ENCODE measurements at regions not wholly inside any gene's neighbourhood (a gene's known extent, or its start where the extent isn't known, plus 50 kb on each side); places are given as distances from the start of the nearest gene placed in this dataset.

DNA sequence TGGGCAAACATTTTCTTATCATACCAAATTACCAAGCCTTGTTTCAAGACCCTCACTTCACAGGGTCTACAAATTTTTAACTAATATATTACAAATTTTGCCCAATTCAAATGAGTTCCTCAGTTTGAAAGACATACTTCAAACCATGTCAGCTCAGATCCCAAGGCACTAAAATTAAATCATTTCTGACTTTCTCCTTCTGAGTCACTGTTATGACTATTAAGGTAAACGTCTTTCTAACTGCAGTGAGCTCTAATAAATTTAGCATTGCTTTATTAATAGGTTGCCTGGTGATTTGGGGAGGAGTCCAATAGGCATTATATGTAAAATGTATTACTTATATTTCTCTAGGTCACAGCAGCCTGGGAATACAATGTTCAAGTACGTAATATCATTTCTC, 158.2 kb upstream of the ARHGEF26 start:
- no peak for TF ChIP-seq CTCF (IDR thresholded peaks at IDR 0.05; ENCODE audit: borderline replicate concordance, insufficient read depth, low read depth, low read length)
- H3K4me3 ChIP-seq (ENCODE audit: low read depth, low read length) = no peak overlapping the region

GRCh38 chr3:153967260-153967659, 153.9 kb upstream of the ARHGEF26 start:
- no peak overlapping the region for H3K4me3 ChIP-seq (ENCODE audit: low read depth, low read length)
- no peak for TF ChIP-seq CTCF (IDR thresholded peaks at IDR 0.05; ENCODE audit: borderline replicate concordance, insufficient read depth, low read depth, low read length)

DNA sequence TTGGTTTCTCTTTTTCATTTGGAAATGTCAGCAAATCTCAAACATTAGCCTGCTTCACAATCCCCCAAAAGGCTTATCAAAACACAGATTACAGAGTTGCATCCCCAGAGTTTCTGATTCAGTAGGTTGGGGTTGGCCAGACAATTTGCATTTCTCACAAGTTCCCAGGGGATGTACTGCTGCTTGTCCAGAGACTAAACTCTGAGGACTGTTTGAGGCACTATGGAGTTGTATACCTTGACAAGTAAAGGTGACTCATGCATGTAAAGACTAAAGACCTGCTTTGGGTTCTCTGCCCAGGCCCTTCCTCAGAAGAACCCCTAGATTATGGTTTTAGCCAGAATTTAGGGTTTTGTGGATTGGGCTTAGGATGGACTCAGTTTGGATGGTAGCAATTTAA, 151.1 kb upstream of the ARHGEF26 start:
- no peak overlapping the region for H3K4me3 ChIP-seq (ENCODE audit: low read depth, low read length)
- no peak for TF ChIP-seq CTCF (IDR thresholded peaks at IDR 0.05; ENCODE audit: borderline replicate concordance, insufficient read depth, low read depth, low read length)

DNA sequence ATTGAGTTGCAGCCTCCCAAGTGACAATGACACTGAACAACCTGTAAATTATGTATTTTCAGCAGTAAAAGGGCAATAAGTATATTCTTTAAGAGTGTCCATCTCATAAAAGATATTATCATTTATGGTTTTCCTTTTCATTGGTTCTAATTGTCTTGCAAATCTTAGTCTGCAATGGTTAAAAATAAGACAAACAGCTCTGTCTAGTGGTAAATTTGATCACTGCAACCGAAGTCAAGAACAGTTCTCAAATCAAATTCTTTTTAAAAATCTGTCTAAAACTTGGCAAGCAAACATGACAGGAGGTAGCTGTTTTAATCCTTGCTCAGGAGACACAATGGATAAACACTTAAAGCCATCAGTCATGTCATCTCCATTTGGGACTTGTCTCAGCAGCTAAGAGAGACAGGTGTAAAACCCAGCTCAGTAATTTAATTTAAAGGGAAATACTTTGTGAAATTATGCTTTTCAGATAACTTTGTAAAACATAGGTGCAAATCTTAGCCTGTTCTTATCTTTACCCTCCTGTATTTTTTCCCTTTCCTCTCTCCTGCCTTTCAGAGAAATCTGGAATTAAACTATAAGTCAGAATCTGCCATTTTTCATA, 150.3 kb upstream of the ARHGEF26 start:
- H3K4me3 ChIP-seq (ENCODE audit: low read depth, low read length) = no peak overlapping the region
- TF ChIP-seq CTCF (IDR thresholded peaks at IDR 0.05; ENCODE audit: borderline replicate concordance, insufficient read depth, low read depth, low read length) = peak; percentile 40; the same call in 1 of the 2 replicates

DNA sequence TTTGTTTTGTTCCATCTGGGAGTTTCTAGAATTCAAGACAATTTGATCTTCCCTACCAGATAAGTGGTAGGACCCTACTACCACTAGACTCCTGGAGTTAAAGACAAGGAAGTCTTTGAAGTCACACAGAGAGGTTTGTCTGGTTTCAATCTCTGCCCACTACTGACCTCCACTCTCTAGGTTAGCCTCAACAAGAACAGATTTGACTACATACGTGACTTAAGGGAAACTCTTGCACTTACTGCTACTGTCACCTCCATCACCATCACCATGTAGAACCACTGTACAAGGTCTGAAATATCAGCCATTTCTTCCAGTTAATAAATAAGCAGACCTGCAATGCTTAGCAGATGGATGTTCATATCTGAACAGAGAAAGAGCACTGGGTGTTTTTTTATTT, 148.3 kb upstream of the ARHGEF26 start:
- no peak overlapping the region for H3K4me3 ChIP-seq (ENCODE audit: low read depth, low read length)
- TF ChIP-seq CTCF (IDR thresholded peaks at IDR 0.05; ENCODE audit: borderline replicate concordance, insufficient read depth, low read depth, low read length) = no peak

DNA sequence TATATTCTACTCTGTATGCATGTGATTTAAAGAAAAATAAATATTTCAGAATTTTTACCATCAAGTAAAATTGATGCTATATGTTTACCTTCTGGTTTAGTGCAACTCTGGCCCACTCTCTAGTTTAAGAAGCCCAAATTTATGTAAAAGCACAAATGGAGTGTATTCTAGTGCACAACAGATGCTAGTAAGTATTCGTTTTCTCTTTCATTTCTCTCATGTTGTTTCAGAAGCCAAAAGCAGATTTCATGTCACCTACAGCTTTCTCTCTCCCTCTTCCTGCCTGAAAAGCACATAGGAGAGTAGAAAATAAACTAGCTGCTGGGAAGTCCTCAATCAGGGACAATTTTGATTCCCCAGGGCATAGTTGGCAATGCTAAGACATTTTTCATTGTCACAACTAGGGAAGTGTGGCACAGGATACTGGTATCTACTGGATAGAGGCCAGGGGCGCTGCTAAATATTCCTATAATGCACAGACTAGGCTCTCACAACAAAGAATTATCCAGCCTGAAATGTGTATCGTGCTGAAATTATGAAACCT, 147.4 kb upstream of the ARHGEF26 start:
- no peak overlapping the region for H3K4me3 ChIP-seq (ENCODE audit: low read depth, low read length)
- no peak for TF ChIP-seq CTCF (IDR thresholded peaks at IDR 0.05; ENCODE audit: borderline replicate concordance, insufficient read depth, low read depth, low read length)

DNA sequence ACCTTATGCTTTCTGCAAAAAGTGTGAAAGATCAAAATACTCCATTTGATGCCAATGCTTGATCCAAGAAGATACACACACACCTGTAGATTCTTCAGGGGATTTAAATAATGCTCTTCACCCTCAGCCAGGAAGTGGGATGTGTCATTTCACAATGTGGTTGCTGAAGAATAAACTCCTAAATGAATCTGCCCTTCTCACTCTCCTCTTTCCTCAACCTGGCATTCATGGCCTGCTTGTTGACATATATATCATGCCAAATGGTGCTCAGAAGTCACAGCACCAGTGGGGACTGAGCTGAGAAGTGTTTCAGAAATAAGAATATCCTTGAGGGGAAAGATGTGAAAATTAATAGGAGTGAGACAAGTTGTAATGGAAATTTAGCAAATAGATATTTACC, 146.6 kb upstream of the ARHGEF26 start:
- no peak overlapping the region for H3K4me3 ChIP-seq (ENCODE audit: low read depth, low read length)
- TF ChIP-seq CTCF (IDR thresholded peaks at IDR 0.05; ENCODE audit: borderline replicate concordance, insufficient read depth, low read depth, low read length) = no peak

Data from GM12875 (cell line).